GM12878 (cell line): ENCODE measurements at regions not wholly inside any gene's neighbourhood (a gene's known extent, or its start where the extent isn't known, plus 50 kb on each side); places are given as distances from the start of the nearest gene placed in this dataset.

Source experiments
- ATAC-seq: fragments of 200-7000 bp; cut with Tn5 transposase; 3 replicates; pipeline ENCODE4 v1.9.1; 2020; ENCODE audit warnings: mild to moderate bottlenecking, moderate library complexity
- BruUV-seq: library from RNA; stranded (reverse); fragments of 400-500 nt; replicated peaks from 2 replicates; lab custom pipeline; 2021; lab: Mats Ljungman, UMichigan
- CTCF ChIA-PET: fragments of 300-600 bp; sonication (Branson Sonifier 250); formaldehyde crosslinking; extraction: SDS; loops from one replicate; lab custom pipeline; 2021; ENCODE audit warnings: inconsistent platforms; lab: Yijun Ruan, JAX
- POLR2A ChIA-PET: fragments of 350-600 bp; formaldehyde crosslinking; extraction: SDS; loops from one replicate; lab custom pipeline; 2021; ENCODE audit warnings: inconsistent platforms; lab: Charles Lee
- RAD21 ChIA-PET: fragments of 300-600 bp; sonication (Branson Sonifier 250); formaldehyde crosslinking; loops from one replicate; lab custom pipeline; 2023; ENCODE audit warnings: antibody characterized with exemption; ENCODE audit not compliant: unreplicated experiment; lab: Charles Lee
- SMC1A ChIA-PET: fragments of 300-600 bp; sonication (Branson Sonifier 250); formaldehyde crosslinking; loops from one replicate; lab custom pipeline; 2023; ENCODE audit not compliant: unreplicated experiment, uncharacterized antibody; lab: Charles Lee
- DNase-seq: peaks from one replicate; pipeline ENCODE4 v3.0.0-alpha.2; 2011; ENCODE audit warnings: low read depth, low spot score
- FAIRE-seq: peaks from 3 replicates; lab custom pipeline; 2011; peaks lifted over from hg19 to GRCh38; lab: Jason Lieb, UNC
- H2AFZ ChIP-seq: 2 replicates; pipeline ENCODE4 v1.6.0; 2011; ENCODE audit warnings: low read depth, low read length, control low read depth; ENCODE audit not compliant: control insufficient read depth
- H3K27ac ChIP-seq: 2 replicates; pipeline ENCODE4 v1.5.1; 2011; ENCODE audit warnings: control low read depth; ENCODE audit not compliant: control insufficient read depth, insufficient read depth
- H3K27me3 ChIP-seq, 2 experiments: replicated peaks in 1 of 2; 2 replicates each; pipeline versions ENCODE4 v1.6.0 to v1.6.1; 2011; ENCODE audit warnings: low read length in 1 of 2; ENCODE audit not compliant: control insufficient read depth in 2 of 2, insufficient read depth in 2 of 2
- H3K36me3 ChIP-seq, 2 experiments: 2 replicates each; pipeline ENCODE4 v1.5.1; 2011; ENCODE audit warnings: low read length in 1 of 2; ENCODE audit not compliant: control insufficient read depth in 2 of 2, insufficient read depth in 2 of 2
- H3K4me1 ChIP-seq: 2 replicates; pipeline ENCODE4 v1.6.1; 2011; ENCODE audit warnings: mild to moderate bottlenecking, low read length, moderate library complexity, mixed read lengths; ENCODE audit not compliant: control insufficient read depth, insufficient read depth
- H3K4me2 ChIP-seq: 2 replicates; pipeline ENCODE4 v1.6.0; 2011; ENCODE audit warnings: control low read depth; ENCODE audit not compliant: control insufficient read depth, insufficient read depth
- H3K4me3 ChIP-seq: fragments of 200-600 bp; sonication (generic); 2 replicates; pipeline ENCODE4 v1.5.1; 2016
- H3K79me2 ChIP-seq: 2 replicates; pipeline ENCODE4 v1.6.0; 2011; ENCODE audit warnings: low read length; ENCODE audit not compliant: control insufficient read depth, insufficient read depth
- H3K9ac ChIP-seq: 2 replicates; pipeline ENCODE4 v1.8.0; 2011; ENCODE audit warnings: low read length, control low read depth, mixed read lengths; ENCODE audit not compliant: control insufficient read depth, insufficient read depth
- H3K9me3 ChIP-seq: replicated peaks from 3 replicates; pipeline ENCODE4 v1.5.1; 2011; ENCODE audit warnings: mild to moderate bottlenecking, low read length; ENCODE audit not compliant: control insufficient read depth, insufficient read depth
- H4K20me1 ChIP-seq: 2 replicates; pipeline ENCODE4 v1.6.0; 2011; ENCODE audit not compliant: control insufficient read depth, insufficient read depth
- ATF2 ChIP-seq: IDR thresholded peaks from 2 replicates; pipeline ENCODE4 v1.6.1; 2012; ENCODE audit warnings: low read length, inconsistent platforms
- BHLHE40 ChIP-seq, 2 experiments: fragments of 450-650 bp in 1 of 2; IDR thresholded peaks; 2 replicates each; pipeline ENCODE4 v1.6.1; 2011 to 2017; ENCODE audit warnings: low read depth in 2 of 2, borderline replicate concordance in 1 of 2, improper control_type of control experiment in 1 of 2, low read length in 1 of 2, mild to moderate bottlenecking in 1 of 2
- CREM ChIP-seq: IDR thresholded peaks from 2 replicates; pipeline ENCODE4 v1.6.1; 2014; ENCODE audit warnings: antibody characterized with exemption, low read depth
- ESRRA ChIP-seq: IDR thresholded peaks from 2 replicates; pipeline ENCODE4 v1.6.1; 2012; ENCODE audit warnings: mild to moderate bottlenecking, low read length, improper control_type of control experiment
- POU2F2 ChIP-seq: IDR thresholded peaks from 3 replicates; pipeline ENCODE4 v1.6.1; 2011; ENCODE audit warnings: low read depth, mild to moderate bottlenecking, low read length, borderline replicate concordance
- SKIL ChIP-seq: fragments of 450-650 bp; IDR thresholded peaks from 2 replicates; pipeline ENCODE4 v1.6.1; 2017; ENCODE audit warnings: mild to moderate bottlenecking, low read depth, inconsistent platforms; ENCODE audit not compliant: poor library complexity, severe bottlenecking
- SMARCA5 ChIP-seq: fragments of 450-650 bp; IDR thresholded peaks from 2 replicates; pipeline ENCODE4 v1.6.1; 2017; ENCODE audit warnings: mild to moderate bottlenecking
- TARDBP ChIP-seq: IDR thresholded peaks from 2 replicates; pipeline ENCODE4 v1.6.1; 2016; ENCODE audit warnings: borderline replicate concordance
- ZNF207 ChIP-seq: fragments of 450-650 bp; IDR thresholded peaks from 2 replicates; pipeline ENCODE4 v1.6.1; 2014; ENCODE audit warnings: antibody characterized with exemption, mild to moderate bottlenecking, borderline replicate concordance
- in situ Hi-C: fragments of 300-500 bp; cut with MboI; formaldehyde crosslinking; loops from 9 replicates; pipeline ENCODE4 v1.14.3; 2018; ENCODE audit warnings: mixed read lengths
- intact Hi-C: fragments of 100-400 bp; cut with micrococcal nuclease; formaldehyde crosslinking; loops from one replicate; pipeline ENCODE4 v1.14.2; 2022; ENCODE audit not compliant: unreplicated experiment
- TF ChIP-seq, protein P1 (sequence below): fragments of 450-650 bp; IDR thresholded peaks from 2 replicates; pipeline ENCODE4 v1.6.1; 2017; ENCODE audit warnings: mild to moderate bottlenecking, moderate library complexity
- TF ChIP-seq, protein P2 (sequence below): fragments of 450-650 bp; IDR thresholded peaks from 2 replicates; pipeline ENCODE4 v1.6.1; 2018; ENCODE audit warnings: mild to moderate bottlenecking, low read depth, moderate library complexity; ENCODE audit not compliant: partially characterized antibody
- TF ChIP-seq, protein P3 (sequence below): IDR thresholded peaks from 2 replicates; pipeline ENCODE4 v1.6.1; 2011; ENCODE audit warnings: mild to moderate bottlenecking, low read depth, low read length, moderate library complexity; ENCODE audit not compliant: insufficient replicate concordance

- POLR2A ChIA-PET: no interaction called here
- Histone ChIP-seq H3K4me1 (no peaks in the 10 kb centered on the region), H3K4me2 (no peak overlapping the region), H3K36me3 (no peaks in the 10 kb centered on the region), H2AFZ (no peak overlapping the region), H3K79me2 (no peaks in the 10 kb centered on the region), H3K27ac (no peak overlapping the region), H3K9ac (no peak overlapping the region), H3K9me3 (no peaks in the 10 kb centered on the region), H4K20me1 (no peaks in the 10 kb centered on the region), H3K27me3 (no peaks in the 10 kb centered on the region), H3K4me3 (no peak overlapping the region)
- in situ Hi-C loops (no loop called here), intact Hi-C loops (no loop called here)
- ATAC-seq (no peak), DNase-seq (no peak), FAIRE-seq (no peak)
- SMC1A ChIA-PET: no interaction called here
- no TSS peak for BruUV-seq
- RAD21 ChIA-PET: interaction anchor here (0.7 kb wide), 1 partner anchor 927 kb away, joined by 3 read pairs; no protein-coding TSS in a partner anchor
- TF ChIP-seq CREM: no peak
- TF ChIP-seq POU2F2: no peak
- no peak for TF ChIP-seq SMARCA5
- no peak for TF ChIP-seq TARDBP
- TF ChIP-seq, protein P1, sequence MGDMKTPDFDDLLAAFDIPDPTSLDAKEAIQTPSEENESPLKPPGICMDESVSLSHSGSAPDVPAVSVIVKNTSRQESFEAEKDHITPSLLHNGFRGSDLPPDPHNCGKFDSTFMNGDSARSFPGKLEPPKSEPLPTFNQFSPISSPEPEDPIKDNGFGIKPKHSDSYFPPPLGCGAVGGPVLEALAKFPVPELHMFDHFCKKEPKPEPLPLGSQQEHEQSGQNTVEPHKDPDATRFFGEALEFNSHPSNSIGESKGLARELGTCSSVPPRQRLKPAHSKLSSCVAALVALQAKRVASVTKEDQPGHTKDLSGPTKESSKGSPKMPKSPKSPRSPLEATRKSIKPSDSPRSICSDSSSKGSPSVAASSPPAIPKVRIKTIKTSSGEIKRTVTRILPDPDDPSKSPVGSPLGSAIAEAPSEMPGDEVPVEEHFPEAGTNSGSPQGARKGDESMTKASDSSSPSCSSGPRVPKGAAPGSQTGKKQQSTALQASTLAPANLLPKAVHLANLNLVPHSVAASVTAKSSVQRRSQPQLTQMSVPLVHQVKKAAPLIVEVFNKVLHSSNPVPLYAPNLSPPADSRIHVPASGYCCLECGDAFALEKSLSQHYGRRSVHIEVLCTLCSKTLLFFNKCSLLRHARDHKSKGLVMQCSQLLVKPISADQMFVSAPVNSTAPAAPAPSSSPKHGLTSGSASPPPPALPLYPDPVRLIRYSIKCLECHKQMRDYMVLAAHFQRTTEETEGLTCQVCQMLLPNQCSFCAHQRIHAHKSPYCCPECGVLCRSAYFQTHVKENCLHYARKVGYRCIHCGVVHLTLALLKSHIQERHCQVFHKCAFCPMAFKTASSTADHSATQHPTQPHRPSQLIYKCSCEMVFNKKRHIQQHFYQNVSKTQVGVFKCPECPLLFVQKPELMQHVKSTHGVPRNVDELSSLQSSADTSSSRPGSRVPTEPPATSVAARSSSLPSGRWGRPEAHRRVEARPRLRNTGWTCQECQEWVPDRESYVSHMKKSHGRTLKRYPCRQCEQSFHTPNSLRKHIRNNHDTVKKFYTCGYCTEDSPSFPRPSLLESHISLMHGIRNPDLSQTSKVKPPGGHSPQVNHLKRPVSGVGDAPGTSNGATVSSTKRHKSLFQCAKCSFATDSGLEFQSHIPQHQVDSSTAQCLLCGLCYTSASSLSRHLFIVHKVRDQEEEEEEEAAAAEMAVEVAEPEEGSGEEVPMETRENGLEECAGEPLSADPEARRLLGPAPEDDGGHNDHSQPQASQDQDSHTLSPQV: no peak
- no peak for TF ChIP-seq BHLHE40 (IDR thresholded peaks at IDR 0.05; ENCODE audit: borderline replicate concordance in 1 of 2, low read depth in 2 of 2, low read length in 1 of 2)
- no peak for TF ChIP-seq ZNF207
- TF ChIP-seq, protein P2, sequence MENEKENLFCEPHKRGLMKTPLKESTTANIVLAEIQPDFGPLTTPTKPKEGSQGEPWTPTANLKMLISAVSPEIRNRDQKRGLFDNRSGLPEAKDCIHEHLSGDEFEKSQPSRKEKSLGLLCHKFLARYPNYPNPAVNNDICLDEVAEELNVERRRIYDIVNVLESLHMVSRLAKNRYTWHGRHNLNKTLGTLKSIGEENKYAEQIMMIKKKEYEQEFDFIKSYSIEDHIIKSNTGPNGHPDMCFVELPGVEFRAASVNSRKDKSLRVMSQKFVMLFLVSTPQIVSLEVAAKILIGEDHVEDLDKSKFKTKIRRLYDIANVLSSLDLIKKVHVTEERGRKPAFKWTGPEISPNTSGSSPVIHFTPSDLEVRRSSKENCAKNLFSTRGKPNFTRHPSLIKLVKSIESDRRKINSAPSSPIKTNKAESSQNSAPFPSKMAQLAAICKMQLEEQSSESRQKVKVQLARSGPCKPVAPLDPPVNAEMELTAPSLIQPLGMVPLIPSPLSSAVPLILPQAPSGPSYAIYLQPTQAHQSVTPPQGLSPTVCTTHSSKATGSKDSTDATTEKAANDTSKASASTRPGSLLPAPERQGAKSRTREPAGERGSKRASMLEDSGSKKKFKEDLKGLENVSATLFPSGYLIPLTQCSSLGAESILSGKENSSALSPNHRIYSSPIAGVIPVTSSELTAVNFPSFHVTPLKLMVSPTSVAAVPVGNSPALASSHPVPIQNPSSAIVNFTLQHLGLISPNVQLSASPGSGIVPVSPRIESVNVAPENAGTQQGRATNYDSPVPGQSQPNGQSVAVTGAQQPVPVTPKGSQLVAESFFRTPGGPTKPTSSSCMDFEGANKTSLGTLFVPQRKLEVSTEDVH: no peak
- TF ChIP-seq ATF2: no peak
- no peak for TF ChIP-seq SKIL
- TF ChIP-seq, protein P3, sequence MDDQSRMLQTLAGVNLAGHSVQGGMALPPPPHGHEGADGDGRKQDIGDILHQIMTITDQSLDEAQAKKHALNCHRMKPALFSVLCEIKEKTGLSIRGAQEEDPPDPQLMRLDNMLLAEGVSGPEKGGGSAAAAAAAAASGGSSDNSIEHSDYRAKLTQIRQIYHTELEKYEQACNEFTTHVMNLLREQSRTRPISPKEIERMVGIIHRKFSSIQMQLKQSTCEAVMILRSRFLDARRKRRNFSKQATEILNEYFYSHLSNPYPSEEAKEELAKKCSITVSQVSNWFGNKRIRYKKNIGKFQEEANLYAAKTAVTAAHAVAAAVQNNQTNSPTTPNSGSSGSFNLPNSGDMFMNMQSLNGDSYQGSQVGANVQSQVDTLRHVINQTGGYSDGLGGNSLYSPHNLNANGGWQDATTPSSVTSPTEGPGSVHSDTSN: no peak
- TF ChIP-seq ESRRA: no peak
- CTCF ChIA-PET: interaction anchor here (0.6 to 2.1 kb wide), 4 partner anchors 50 to 394 kb away, joined by 3 to 4 read pairs (median 3); no protein-coding TSS in a partner anchor
These were observed 368.3 kb downstream of the ADGRD1 start for GRCh38 chr12:131321988-131322387.
